SK-N-MC (cell line): ENCODE measurements at regions not wholly inside any gene's neighbourhood (a gene's known extent, or its start where the extent isn't known, plus 50 kb on each side); places are given as distances from the start of the nearest gene placed in this dataset.

Source experiments
- DNase-seq: peaks from one replicate; pipeline ENCODE4 v3.0.0-alpha.2; 2011; ENCODE audit warnings: low read depth, low spot score
- H3K27ac ChIP-seq: fragments of 200-600 bp; sonication (generic); 2 replicates; pipeline ENCODE4 v1.5.1; 2016; ENCODE audit warnings: mixed run types
- H3K36me3 ChIP-seq: fragments of 200-600 bp; sonication (generic); 2 replicates; pipeline ENCODE4 v1.6.1; 2017; ENCODE audit warnings: antibody characterized with exemption, low read length, mixed read lengths; ENCODE audit not compliant: insufficient read depth
- H3K4me3 ChIP-seq: fragments of 200-600 bp; sonication (generic); 2 replicates; pipeline ENCODE4 v1.5.1; 2016
- H3K9ac ChIP-seq: fragments of 200-600 bp; sonication (generic); 2 replicates; pipeline ENCODE4 v1.8.0; 2017; ENCODE audit warnings: mixed run types, mixed read lengths; ENCODE audit not compliant: insufficient read length
- H3K9me3 ChIP-seq: fragments of 200-600 bp; sonication (generic); 2 replicates; pipeline ENCODE4 v1.6.1; 2017; ENCODE audit warnings: low read depth, mild to moderate bottlenecking, antibody characterized with exemption, low read length, moderate library complexity, mixed read lengths
- EZH2 ChIP-seq: fragments of 200-600 bp; sonication (generic); IDR thresholded peaks from one replicate; pipeline ENCODE4 v1.6.1; 2017; ENCODE audit warnings: antibody characterized with exemption
- FOXP2 ChIP-seq: optimal IDR thresholded peaks from 2 replicates; pipeline ENCODE3; 2011; ENCODE audit warnings: mild to moderate bottlenecking, moderate library complexity; ENCODE audit not compliant: insufficient read depth; ENCODE audit errors: extremely low read length, control extremely low read depth
- POLR2AphosphoS5 ChIP-seq: IDR thresholded peaks from 2 replicates; pipeline ENCODE4 v1.6.1; 2012; ENCODE audit warnings: mild to moderate bottlenecking, low read depth, low read length, borderline replicate concordance

DNA sequence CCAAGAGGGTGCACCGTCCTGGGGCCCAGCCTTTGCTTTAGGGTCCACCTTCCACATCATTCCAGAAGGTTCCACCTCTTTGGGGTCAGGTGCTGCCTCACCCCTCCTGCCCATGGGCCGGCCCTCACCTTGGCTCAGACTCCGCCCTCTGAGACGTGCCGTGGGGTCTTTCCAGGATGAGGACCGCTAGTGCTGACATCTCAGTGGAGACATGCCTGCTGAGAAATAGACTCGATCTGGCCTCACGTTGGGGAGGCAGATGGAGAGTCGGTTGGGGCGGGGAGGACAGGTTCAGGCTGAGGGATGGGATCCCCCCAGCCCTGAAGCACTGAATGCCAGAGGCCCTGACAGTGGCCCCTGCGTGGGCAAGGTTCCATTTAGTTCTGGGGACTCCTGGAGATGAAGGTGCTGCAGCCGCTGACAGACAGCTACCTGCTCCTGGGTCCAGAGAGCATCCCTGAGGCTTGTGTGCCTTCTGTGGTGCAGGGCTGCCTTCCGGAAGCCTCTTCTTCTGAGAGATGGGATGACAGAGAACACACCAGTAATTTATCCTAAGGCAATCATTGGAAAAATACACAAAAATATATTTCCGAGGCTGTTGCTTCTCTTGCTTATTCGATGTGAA lies 185.3 kb downstream of the KIF26A start:
- no peak for DNase-seq
- Histone ChIP-seq H3K36me3 (no peaks in the 10 kb centered on the region), H3K4me3 (no peak overlapping the region), H3K27ac (no peak overlapping the region), H3K9ac (no peak overlapping the region), H3K9me3 (no peaks in the 10 kb centered on the region)
- TF ChIP-seq FOXP2 (no peak), EZH2 (no peak), POLR2AphosphoS5 (no peak)

DNA sequence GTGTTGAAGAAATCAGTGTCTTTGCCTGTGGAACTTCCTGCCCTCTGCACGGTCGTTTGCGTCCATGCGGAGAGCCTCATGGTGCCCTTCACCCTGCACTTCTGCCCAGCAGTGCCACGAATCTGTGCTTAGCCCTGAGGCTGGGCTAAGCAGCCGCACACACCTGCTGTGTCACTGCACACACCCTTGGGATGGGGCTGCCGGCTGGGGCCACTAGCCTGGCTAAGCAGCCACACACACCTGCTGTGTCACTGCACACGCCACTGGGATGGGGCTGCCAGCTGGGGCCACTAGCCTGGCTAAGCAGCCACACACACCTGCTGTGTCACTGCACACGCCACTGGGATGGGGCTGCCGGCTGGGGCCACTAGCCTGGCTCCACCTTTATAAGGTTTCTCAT lies 188.5 kb downstream of the KIF26A start:
- Histone ChIP-seq H3K36me3 (no peaks in the 10 kb centered on the region), H3K4me3 (no peak overlapping the region), H3K9ac (no peak overlapping the region), H3K9me3 (no peaks in the 10 kb centered on the region), H3K27ac (no peak overlapping the region)
- DNase-seq: no peak
- no peak for TF ChIP-seq EZH2
- TF ChIP-seq POLR2AphosphoS5: no peak
- no peak for TF ChIP-seq FOXP2

DNA sequence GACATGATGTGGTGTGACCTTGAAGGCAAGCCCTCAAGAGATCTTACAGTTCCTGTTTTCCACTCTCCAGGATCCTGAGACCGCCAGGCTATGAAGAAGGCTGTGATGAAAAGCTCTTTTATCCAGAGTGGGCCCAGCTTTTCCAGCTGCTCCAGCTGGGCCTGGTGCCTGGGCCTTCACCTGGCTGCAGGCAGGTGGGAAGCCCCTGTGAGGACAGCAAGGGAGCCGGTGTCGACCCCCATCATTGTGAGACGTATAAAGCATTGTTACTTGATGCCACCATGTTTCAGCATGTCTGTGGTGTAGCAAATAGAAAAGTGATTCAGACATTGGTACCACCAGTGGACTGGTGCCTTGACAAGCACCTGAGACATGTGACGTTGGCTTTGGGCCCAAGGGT lies 190.2 kb downstream of the KIF26A start:
- no peak for DNase-seq
- Histone ChIP-seq H3K9ac (no peak overlapping the region), H3K4me3 (no peak overlapping the region), H3K27ac (no peak overlapping the region), H3K9me3 (no peaks in the 10 kb centered on the region), H3K36me3 (no peaks in the 10 kb centered on the region)
- TF ChIP-seq FOXP2 (no peak), POLR2AphosphoS5 (no peak), EZH2 (no peak)

DNA sequence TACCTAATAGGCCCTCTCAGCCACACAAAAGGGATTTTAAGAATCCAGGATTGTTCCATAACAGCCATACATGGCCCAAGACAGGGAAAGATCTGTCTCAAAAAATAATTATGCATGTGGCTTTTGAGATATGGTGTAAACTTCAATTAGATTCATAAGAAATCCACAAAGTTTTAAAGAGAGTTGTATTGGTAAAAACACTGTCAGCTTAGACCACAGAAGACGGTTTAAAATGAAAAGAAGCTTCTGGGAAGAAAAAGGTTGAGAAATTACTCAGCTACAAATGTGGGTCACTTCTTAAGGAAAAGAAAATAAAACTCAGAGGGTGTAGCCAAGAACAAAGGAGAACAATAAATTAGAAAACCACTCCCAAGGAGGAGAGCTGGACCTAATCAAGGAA lies 191.4 kb downstream of the KIF26A start:
- Histone ChIP-seq H3K9ac (no peak overlapping the region), H3K27ac (no peak overlapping the region), H3K36me3 (no peaks in the 10 kb centered on the region), H3K9me3 (no peaks in the 10 kb centered on the region), H3K4me3 (no peak overlapping the region)
- TF ChIP-seq FOXP2 (no peak), POLR2AphosphoS5 (no peak), EZH2 (no peak)
- no peak for DNase-seq

DNA sequence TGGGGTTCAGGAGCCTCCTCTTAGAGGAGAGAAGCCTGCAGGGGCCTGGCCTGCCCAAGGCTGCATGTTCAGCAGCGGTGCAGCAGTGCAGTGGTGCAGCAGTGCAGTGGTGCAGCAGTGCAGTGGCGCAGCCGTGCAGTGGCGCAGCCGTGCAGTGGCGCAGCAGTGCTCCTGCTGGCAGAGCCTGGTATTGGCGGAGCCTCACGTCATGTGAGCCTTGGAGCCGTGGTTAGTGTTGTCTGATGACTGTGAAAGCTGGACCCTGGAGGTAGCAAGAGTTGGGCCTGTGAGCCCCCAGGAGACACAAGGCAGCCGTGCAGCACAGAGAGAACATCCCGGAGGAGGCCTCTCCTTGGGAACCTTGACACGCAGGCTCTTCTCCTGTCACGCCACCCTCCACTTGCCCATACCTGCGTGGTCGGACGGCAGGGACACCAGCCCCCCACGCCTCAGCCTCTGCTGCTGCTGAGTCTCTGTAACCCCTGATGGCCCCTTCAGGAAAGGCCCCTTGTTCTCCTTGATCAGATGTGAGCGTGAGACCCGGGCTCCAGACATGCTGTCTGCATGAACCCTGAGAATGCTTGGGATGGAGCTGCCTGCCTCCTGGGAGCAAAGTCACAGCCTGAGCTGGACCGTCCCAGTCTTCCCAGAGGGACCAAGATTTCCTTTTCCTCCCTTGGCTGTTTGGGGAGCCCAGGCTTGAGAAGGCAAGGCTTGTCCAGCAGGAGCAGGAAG lies 193.7 kb downstream of the KIF26A start:
- no peak overlapping the region for H3K4me3 ChIP-seq
- H3K27ac ChIP-seq: no peak overlapping the region
- no peaks in the 10 kb centered on the region for H3K36me3 ChIP-seq
- no peaks in the 10 kb centered on the region for H3K9me3 ChIP-seq
- DNase-seq: no peak
- TF ChIP-seq POLR2AphosphoS5 (no peak), FOXP2 (no peak), EZH2 (no peak)
- no peak overlapping the region for H3K9ac ChIP-seq

DNA sequence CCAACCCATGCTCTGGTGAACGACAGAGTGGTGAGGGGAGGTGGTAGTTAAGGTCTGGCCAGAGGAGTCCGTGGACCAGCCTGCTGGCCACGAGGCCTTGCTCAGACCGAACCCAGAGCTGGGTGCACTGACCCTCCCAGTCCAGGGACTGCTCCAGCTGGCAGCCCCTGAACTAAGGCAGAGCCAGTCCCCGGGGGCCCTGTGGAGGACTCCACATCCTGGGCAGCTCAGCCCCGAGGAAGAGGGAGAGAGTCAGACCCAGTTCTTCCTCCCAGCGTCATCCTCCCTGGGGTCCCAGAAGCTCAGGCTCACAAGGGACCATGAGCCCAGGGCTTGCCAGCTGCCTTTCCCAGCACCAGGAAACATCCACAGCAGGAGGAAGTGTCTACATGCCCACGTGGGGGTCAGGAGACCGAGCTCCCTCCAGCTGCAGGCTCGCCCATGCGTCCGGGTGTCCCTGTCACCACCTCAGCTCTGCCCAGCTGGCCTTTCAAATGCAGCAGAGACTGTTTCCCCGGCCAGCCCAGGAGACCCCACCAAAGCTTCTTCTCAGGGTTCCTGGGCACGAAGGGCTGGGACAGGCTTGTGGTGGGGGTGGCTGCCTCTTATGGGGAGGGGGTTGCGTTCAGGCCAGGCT lies 194.4 kb downstream of the KIF26A start:
- no peak overlapping the region for H3K27ac ChIP-seq
- no peak for DNase-seq
- no peak overlapping the region for H3K4me3 ChIP-seq
- no peaks in the 10 kb centered on the region for H3K9me3 ChIP-seq
- no peak overlapping the region for H3K9ac ChIP-seq
- no peak for TF ChIP-seq FOXP2
- TF ChIP-seq POLR2AphosphoS5: no peak
- TF ChIP-seq EZH2: no peak
- H3K36me3 ChIP-seq: no peaks in the 10 kb centered on the region

DNA sequence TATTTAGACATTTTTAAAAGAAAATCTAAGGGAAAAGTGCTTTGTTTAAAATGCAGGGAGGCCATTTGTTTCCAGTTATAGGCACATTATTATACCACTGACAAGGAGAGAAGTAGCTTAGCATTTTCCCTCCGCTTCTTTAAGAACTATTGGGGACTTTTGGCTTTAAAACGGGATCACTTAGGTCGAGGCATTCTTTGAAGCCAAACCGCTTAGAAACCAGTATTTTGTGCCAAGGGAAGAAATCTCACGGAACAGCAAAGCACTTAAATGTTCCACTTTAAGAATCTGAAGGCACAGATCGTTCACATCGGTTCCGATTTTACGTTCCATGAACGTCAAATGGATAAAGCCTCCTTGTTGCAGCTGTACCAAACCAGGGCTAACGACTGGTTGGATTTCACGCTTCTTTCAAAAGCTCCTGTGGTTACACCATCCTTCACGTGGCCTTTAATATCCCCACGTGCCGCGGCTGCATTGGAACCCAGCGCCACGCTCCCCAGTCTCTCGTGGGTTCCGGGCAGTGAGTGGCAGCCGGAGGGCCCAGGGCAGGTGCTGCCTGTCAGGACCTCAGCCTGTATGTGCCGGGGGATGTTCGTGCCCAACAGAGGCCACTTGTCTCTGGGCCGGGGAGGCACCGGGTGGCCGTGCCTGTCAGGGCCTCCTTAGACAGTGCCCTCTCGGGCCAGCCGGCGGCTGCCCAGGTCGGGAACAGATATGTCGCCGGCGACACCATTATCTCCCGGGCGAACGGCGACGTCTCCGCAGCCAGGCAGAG lies 195.4 kb downstream of the KIF26A start:
- no peak for DNase-seq
- H3K9ac ChIP-seq: no peak overlapping the region
- no peak overlapping the region for H3K27ac ChIP-seq
- no peak for TF ChIP-seq EZH2
- no peak for TF ChIP-seq FOXP2
- TF ChIP-seq POLR2AphosphoS5: no peak
- H3K4me3 ChIP-seq: no peak overlapping the region
- no peaks in the 10 kb centered on the region for H3K9me3 ChIP-seq
- H3K36me3 ChIP-seq: no peaks in the 10 kb centered on the region
